ENCODE measurements at regions not wholly inside any gene's neighbourhood (a gene's known extent, or its start where the extent isn't known, plus 50 kb on each side); places are given as distances from the start of the nearest gene placed in this dataset.
A peak's percentile ranks its signal among the peaks of the same experiment; 100 is the strongest.

- no peak for DNase-seq (ENCODE audit: low read depth, low spot score)
Measured at GRCh38 chr9:1747417-1747967, 267.7 kb upstream of the SMARCA2 start.

- no peak for DNase-seq (ENCODE audit: low read depth, low spot score)
Measured at GRCh38 chr9:1748407-1748806, 266.7 kb upstream of the SMARCA2 start.

- no peak for DNase-seq (ENCODE audit: low read depth, low spot score)
Measured at GRCh38 chr9:1757186-1757585, 258.0 kb upstream of the SMARCA2 start.

DNA sequence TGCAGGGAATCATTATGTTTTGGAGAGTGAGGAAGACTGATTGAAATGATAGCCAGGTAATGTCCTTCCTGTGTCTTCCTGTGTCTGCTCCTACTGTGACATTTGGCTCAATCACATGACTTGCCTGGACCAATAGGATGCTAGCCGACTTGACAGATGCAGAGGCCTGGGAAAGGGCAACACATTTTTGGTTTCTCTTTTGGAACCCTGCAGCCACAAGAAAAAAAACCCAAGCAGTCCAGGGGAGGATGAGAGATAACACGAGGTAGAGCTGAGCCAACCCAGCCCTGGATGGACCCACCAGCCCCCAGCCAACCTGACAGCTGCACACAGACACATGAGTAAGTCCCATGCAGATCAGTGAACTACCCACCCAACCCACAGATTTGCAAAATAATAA lies 256.1 kb upstream of the SMARCA2 start:
- no peak for DNase-seq (ENCODE audit: low read depth, low spot score)

DNA sequence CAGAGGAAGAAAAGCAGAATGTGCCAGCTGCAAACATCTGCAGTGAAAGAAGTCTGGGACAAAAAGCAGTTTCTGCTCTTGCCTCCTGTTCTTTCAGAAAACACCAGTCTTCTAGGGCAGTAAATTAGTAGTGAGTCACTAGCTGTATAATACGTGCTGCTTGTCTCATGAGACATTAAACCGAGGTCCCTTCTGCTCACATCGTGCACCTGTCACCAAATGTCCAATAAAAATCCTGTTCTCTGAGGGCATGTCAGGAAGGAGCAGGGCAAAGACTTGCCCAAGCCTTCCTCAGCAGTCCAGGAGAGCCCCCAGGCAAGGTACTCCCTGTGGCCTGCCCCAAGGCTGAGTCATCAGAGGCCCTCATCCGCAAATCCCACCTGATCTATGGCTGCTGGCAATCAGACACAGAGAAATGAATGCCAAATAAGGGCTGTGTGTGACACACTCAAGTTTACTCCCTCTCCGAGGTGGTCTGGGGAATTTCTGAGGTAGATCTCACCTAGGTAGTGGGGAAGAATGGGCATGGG lies 255.3 kb upstream of the SMARCA2 start:
- DNase-seq (ENCODE audit: low read depth, low spot score) = peak; percentile 2

GRCh38 chr9:1761807-1762206 lies 253.3 kb upstream of the SMARCA2 start:
- DNase-seq (ENCODE audit: low read depth, low spot score) = no peak

- no peak for DNase-seq (ENCODE audit: low read depth, low spot score)
Measured at GRCh38 chr9:1766042-1766441, 249.1 kb upstream of the SMARCA2 start.

- DNase-seq (ENCODE audit: low read depth, low spot score) = no peak
Measured at GRCh38 chr9:1768561-1768960, 246.6 kb upstream of the SMARCA2 start.

GRCh38 chr9:1771094-1771789 lies 243.9 kb upstream of the SMARCA2 start:
- no peak for DNase-seq (ENCODE audit: low read depth, low spot score)

GRCh38 chr9:1775230-1775629 lies 239.9 kb upstream of the SMARCA2 start:
- no peak for DNase-seq (ENCODE audit: low read depth, low spot score)

- DNase-seq (ENCODE audit: low read depth, low spot score) = no peak
Measured at GRCh38 chr9:1776668-1777067, 238.5 kb upstream of the SMARCA2 start.

GRCh38 chr9:1791191-1791590 lies 224.0 kb upstream of the SMARCA2 start:
- DNase-seq (ENCODE audit: low read depth, low spot score) = no peak

DNA sequence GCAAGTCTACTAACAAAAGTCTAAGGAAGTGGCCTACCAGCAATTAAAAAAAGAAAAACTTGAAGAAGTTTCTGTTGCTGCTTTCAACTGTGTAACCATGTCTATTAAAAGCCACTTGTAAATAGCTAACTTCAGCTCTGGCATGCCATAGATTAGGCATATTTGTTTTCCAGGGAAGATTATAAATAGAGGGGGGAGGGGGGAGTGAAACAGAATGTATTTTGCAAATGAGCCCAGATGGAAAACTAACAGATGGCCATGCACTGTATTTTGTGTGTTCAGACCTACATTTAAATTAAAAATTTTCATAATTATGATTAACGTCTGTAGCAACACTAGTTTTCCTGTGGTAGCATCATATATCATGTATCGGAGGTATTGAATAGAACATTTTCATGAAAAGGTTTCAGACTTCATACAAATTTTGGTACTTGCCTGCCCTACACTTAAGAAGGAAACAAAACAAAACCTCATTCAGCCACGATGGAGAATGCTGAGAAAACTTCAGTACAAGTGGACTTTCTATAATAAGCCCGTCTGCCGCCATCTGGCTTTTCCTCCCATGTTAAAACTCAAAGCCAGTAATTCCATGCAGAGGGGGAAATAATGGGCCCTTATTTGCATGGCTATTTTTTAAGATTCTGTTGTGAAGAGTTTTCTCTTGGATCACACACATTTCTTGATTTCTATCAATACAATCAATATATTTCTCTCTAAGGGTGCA lies 220.4 kb upstream of the SMARCA2 start:
- no peak for DNase-seq (ENCODE audit: low read depth, low spot score)

DNA sequence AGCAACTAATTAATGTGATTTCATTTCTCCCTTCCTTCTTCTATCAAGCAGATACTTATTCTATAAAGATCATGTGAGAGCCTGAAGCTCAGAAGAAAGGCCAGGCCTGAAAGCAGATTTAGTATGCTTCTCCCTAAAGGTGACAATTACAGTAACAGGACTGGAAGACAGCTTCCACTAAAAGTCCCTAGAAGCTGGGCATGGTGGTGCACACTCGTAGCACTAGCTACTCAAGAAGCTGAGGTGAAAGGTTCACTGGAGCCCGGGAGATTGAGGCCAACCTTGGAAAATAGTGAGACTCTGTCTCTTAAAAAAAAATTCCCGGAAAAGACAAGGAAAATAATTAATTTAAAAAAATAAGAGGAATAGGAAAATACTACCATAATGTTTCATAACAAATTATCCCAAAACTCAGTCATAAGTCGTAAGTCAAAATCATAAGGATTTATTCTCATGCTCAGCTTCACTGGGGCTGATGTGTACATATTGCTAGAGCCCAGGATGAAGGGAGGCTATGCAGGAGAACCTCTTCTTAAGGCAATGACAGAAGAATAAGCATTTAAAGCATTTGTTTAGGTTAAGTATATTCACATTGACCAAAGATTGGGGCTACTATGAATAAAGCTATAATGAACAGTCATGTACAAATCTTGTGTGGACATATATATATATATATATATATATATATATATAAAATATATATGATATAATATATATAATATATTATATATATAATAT lies 210.8 kb upstream of the SMARCA2 start:
- DNase-seq (ENCODE audit: low read depth, low spot score) = no peak

- no peak for DNase-seq (ENCODE audit: low read depth, low spot score)
Measured at GRCh38 chr9:1829719-1830118, 185.4 kb upstream of the SMARCA2 start.

DNA sequence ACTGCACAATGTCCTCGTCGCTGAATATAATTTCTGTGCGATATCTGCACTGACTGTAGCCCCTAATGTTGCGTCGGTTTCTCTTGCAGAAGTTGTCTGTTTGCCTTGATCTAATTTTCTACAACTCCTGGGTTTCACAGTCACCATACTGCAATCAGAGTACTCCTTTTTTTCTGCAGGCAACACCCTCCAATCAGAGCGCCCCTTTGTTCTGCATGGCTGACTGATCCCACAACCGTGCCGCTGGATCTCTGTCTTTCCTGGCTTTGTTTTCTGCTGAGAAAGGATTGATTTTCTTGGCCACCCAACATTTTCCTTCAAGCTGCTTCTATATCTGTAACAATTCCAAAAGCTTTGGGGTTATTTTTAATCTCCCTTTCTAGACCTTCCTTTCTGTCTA lies 182.2 kb upstream of the SMARCA2 start:
- no peak for DNase-seq (ENCODE audit: low read depth, low spot score)

DNA sequence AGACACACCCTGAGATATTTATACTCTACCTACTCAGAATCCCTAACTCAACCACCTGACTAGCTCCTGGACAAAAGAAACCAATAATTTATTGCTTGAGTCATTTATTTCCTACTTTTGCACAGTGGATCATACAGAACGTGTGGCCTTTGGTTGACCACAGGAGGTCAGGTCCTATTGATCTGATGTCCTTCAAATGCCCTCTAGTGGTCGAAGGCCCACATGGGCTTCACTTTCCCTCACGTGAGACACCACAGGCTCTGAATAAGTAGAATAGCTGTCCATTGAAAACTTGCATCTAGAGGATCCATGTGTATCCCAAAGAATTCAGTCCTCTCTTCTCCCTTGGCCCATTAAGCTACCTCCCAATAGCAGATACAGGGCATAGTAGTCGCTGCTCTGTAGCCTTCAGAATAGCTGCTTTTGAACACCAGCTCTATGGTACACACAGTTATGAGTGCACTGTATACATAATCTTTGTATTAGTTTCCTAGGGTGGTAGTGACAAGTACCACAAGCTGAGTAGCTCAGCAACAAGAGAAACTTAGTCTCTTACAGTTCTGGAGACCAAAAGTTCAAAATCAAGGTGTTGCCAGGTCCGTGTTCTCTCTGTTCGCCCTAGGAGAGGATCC lies 177.6 kb upstream of the SMARCA2 start:
- peak; percentile 25 for DNase-seq (ENCODE audit: low read depth, low spot score)

DNA sequence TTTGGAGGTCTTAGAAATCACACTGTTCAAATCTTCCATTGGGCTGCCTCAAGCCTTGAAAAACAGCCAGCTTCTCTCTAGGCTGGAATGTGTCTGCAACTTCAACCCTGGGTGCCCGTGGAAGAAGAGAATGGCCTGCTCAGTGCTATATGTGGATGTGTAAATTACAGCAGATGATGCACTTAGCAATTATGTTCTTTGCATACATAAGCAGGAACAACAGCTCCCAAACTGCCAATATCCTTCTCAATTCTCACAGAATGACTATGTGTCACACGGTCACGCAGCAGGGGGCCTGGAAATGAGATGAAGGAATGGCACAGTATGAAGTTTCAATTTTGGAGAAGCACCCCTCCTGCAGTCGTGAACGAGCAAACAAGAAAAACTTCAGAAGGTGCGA lies 175.2 kb upstream of the SMARCA2 start:
- no peak for DNase-seq (ENCODE audit: low read depth, low spot score)

- no peak for DNase-seq (ENCODE audit: low read depth, low spot score)
Measured at GRCh38 chr9:1845425-1845824, 169.7 kb upstream of the SMARCA2 start.

GRCh38 chr9:1855726-1856125 lies 159.4 kb upstream of the SMARCA2 start:
- DNase-seq (ENCODE audit: low read depth, low spot score) = no peak

DNA sequence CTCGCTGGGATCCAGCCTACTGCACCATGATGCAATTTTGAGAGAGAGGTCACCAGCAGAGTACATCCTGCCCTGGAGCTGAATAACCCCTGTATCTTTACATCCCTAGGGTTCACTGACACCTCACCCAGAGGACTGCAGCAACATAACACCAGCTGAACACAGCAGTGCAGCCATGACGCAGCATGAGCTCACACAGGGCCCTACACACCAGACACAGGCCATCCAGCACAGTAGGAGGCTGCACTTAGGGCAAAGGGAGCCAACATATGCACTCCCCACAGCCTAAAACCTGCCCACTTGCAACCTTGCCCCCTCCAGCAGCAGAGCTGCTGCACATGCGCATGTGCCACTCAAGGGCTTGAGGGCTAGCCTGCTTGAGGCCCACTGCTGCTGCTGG lies 157.3 kb upstream of the SMARCA2 start:
- no peak for DNase-seq (ENCODE audit: low read depth, low spot score)

GRCh38 chr9:1869843-1870242 lies 145.3 kb upstream of the SMARCA2 start:
- DNase-seq (ENCODE audit: low read depth, low spot score) = peak; percentile 2
